Activated CD4-positive, CD25-positive, alpha-beta regulatory T cell treated with anti-CD3 and anti-CD28 coated beads, Interleukin-2, amount 50 U/mL, for 16 hours (primary cell): ENCODE measurements at regions not wholly inside any gene's neighbourhood (a gene's known extent, or its start where the extent isn't known, plus 50 kb on each side); places are given as distances from the start of the nearest gene placed in this dataset.

Experiments
- DNase-seq: peaks from one replicate; pipeline ENCODE4 v3.0.0-alpha.2; 2020; ENCODE audit warnings: low read depth, low spot score

- DNase-seq, result no peak
These were observed 266.1 kb upstream of the MAP3K1 start for GRCh38 chr5:56549096-56549886.

DNA sequence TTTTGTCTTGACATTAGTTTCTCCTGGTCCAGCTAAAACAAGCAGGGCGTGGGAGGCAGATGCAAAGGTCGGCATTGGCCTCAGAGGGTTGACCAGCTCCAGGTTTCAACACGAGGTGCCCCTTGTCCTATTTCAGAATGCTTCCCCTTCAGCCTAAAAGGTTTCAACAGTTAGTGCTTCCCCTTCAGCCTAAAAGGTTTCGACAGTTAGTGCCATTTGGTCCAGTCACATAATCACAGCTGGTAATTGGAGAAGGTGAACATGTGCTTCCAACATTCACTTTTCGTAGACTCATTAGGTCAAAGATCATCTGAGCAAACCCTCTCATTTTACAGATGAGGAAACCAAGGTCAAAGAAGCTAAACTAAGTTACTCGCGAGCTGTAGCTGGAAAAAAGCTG, 270.3 kb upstream of the MAP3K1 start:
- no peak for DNase-seq

DNA sequence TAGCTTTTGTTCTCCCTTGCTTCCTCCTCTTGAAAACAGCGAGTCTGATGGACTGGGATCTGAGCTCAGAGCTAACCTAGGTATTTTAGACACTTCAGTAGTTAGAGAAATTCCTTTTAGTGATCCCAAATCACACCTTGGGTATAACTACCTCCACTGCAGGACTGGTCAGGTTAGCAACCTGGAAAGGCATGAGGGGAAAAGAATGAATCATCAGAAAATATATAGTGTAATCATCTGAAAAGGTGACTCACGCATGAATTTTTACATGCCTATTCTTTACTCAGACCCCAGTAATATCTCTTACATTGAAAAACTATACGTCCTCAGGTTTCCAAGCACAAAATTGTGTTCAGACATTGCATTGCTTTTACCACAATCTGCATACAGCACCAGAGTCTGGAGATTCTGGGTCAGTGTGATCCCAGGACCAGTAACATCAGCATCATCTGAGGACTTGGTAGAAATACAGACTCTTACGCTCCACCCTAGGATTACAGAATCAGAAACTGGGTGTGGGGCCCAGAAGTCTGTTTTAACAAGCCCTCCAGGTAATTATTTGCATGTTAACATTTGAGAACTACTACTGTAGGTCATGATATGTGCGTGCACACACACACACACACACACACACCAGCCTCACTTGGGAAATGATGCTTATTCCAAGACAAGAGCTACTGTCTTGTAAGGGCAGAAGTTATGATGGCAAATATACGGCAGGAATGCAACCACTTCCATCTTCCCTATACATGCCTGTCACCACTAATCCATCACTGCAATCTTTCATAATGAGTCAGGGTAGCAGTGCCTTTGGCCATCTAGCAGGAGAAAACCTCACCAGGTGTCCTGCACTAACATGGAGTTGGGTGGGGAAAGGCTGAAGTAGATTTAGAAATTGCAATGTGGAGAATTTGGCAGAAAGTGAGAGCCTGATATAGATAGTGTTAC, 271.6 kb upstream of the MAP3K1 start:
- DNase-seq, result no peak

- DNase-seq, result no peak
These were observed 275.1 kb upstream of the MAP3K1 start for GRCh38 chr5:56540266-56540665.

DNA sequence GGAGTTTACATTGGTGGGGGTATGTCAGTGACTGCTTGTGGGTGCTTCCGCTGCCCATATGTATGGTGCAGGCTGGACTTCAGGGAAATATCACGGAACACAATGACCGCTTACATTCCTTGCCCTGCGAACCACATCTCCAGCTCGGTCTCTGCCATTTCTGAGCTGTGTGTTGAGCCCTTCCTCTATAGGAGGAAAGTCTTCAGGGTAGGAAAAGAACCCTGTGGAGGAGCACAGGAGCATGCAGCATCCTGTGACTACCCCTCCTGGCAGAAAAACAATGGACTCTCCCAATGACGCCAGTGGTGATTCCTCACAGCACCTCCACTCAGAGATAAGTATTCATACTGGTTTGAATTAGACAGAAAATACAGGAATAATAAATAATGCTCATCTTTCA, 276.8 kb upstream of the MAP3K1 start:
- DNase-seq, result no peak

DNA sequence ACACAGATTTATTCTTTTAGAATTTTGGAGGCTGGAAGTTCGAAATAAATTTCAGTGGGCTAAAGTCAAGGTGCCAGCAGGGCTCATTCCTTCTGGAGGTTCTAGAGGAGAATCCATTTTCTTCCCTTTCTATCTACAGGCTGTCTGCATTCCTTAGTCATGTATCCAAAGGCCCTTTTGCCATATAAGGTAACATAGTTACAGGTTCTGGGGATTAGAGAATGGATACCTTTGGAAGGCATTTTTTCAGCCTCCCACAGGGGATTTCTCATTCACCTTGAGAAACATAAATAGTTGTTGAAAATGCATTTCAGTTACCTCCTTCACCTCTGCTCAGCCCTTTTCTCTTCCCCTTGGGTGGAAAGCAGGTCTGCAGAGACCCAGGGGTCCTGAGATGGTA, 280.0 kb upstream of the MAP3K1 start:
- no peak for DNase-seq

DNA sequence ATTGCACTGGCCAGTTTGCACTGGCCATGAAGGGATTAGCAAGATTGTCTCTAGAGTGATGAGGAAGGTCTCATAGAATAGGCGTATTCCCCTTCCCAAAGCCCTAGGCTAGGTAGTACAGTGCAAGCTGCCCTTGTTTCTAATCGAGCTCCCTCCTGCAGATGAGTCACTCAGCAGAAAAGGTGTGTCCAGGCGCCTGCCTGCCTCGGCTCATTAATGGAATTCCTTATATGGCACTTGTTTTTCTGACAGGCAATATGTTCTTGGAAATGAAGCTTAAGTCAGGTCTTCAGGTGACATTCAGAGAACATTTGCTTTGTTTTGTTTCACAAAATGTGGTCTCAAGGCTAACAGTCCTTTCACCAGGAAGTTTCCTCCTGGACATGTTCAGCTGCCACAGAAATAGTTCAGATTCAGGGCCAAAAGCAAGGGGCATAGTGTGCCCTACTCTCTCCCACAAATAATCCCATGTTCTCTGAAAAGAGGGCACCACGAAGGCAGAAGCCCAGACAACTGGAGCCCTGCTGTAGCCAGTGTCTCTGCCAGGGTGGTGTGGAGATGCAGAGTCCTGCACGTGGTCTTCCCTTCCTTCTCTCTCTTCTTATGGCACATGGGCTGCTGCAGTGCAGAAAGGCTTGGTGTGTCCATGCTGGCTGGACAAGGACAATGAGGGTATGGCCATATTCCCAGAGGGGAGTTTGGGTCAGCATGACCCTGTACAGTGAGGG, 281.1 kb upstream of the MAP3K1 start:
- no peak for DNase-seq

DNA sequence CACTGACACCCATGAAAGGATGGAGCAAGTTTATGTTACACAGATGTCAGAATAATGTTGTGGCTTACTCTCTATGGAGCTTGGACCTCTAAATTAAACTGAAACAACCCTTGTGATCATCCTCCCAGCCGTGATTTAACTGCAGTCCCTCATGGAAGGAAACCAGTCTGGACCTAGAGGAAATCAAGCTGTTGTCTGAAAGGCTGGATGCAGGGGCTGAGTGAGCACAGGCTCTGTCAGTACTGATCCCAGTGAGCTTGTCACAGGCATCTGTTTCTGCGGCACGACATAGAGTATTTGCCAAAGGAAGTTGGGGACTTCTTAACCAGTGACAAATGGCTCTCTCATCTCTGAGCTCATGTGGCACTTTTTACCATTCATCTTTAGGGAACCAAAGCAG, 282.9 kb upstream of the MAP3K1 start:
- DNase-seq, result no peak

DNA sequence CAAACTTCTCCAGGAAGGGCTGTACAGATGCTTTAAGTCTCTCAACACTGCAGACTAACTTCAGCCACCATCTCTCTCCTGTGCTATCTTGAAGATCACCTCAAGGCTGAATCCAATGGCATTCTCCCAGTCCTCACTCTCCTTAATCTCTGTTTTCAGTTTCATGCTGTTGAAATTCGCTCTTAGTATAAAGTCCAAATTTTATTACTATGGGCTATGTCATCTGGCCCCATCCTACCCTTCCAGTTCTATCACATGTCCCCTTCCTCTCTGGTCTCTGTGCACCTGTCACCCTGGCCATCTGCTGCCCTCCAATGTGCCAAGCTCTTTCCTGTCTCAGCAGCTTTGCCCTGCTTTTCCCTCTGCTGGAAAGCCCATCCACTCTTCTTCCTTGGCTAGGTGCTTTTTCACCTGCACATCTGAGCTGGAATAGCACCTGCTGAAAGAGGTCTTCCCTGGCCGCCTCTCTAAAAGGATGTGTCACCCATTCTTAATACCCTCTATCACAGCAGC, 284.7 kb upstream of the MAP3K1 start:
- DNase-seq, result no peak

GRCh38 chr5:56529666-56530430, 285.5 kb upstream of the MAP3K1 start:
- DNase-seq, result no peak

DNA sequence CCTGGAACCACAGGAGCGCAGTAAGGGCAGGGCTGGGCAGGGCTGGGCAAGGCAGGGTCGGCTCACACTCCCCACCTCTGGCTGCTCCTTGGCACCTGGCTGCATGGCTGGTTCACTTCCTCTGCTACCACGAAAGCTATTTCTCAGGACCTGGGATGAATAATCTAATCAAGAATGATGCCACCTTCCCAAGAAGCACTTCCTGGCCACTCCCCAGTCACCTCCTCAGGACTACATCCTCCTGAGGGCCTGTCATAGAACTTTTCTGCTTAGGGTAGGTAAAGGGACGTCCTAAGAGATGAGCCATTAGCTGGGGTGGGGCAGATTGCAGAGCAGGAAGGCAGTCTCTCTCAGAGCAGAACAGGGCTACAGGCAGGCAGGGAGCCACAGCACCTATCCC, 288.2 kb upstream of the MAP3K1 start:
- no peak for DNase-seq

DNA sequence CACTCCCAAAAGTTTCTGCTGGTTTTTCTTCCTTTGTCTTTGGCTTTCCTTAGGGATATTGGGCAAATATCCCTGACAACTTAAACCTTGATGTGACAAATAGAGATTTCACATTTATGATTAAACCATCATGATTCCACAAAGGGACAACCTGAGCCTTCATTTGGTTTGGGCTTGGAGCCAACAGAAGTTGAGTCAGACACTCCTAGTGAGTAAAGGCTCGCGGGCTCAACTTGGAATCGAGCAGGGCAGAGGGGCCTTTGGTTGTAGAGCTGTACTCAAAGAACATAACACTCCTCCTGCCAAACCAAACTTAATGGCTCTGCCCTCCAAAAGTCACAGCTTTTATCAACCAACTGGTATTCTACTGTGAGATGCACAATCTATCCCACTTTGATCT, 290.2 kb upstream of the MAP3K1 start:
- DNase-seq, result no peak

GRCh38 chr5:56523790-56524575, 290.9 kb upstream of the ANKRD55 start:
- no peak for DNase-seq

GRCh38 chr5:56522960-56523359, 289.8 kb upstream of the ANKRD55 start:
- no peak for DNase-seq

- DNase-seq, result no peak
These were observed 289.0 kb upstream of the ANKRD55 start for GRCh38 chr5:56522169-56522568.

DNA sequence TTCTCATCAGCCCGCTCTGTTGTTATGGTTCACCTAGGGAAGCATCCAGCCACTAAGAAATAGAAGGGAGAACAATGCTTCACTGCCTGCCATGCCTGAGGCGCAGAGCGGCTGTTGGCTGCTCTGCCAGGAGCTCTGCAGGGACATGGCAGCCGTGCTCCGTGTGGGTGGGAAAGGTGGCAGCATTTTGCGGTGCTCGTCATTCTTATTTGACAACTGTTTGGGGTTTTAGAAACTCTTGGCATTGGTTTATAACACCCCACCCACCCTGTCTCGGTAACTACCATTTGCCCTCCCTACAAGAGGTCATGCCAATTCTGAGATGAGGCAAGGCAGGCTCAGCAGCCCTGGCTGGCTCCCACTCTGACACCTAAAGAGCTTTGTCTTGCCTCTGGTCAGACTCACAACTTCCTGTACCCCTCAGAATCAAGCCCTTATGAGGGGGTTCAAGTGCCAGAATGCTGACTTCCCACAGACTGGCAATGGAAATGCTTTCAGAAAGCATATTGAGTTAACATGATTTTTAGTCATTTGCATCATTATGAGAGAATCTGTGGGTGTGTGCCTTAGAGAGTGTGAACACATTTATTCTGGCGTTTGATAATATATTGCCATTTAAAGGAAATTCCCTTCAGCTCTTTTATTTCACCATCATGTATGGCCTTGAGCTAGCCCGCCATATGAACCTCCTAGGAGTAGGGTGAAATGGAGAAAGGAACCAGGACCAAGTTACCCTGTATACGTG, 288.0 kb upstream of the ANKRD55 start:
- DNase-seq, result no peak

DNA sequence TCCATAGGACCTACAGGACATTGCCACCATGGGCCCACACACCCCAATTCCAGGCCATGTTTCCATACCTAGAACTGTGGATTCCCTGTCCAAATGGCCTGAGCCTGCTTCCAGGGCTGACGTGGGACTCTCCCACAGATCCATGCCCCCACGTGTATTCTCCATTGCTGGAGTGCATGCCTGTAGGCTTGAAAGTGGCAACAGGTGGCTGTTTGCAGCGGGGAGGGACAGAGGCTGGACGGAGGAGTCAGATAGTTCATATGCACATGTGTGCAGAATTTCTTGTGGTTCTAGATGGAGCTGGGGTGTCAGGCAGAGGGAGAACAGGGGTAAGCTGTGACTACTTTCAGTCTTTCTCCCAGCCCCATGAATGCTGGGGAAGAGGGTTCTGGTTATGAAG, 285.7 kb upstream of the ANKRD55 start:
- DNase-seq, result no peak

- no peak for DNase-seq
These were observed 283.9 kb upstream of the ANKRD55 start for GRCh38 chr5:56517011-56517416.

GRCh38 chr5:56516441-56516840, 283.3 kb upstream of the ANKRD55 start:
- no peak for DNase-seq

DNA sequence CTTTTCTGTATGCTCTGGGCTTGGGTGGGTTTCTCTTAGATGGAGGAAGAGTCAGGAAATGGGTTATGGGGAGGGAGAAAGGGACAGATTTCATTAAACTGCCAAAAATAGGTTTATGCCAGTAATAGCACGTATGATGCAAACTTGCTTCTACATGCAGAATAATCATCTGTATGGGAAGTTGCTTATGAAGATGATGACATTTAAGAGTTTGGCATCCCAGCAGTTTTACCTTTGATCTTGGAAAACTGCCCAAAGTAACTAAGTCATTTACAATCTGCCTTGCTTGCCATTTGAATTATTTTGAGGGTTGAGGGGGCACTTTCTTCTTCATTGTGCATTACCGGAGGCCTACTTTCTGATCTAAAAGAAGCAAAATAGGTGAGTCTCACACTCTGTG, 282.9 kb upstream of the ANKRD55 start:
- DNase-seq, result no peak
